Panc1 (cell line): ENCODE measurements at regions not wholly inside any gene's neighbourhood (a gene's known extent, or its start where the extent isn't known, plus 50 kb on each side); places are given as distances from the start of the nearest gene placed in this dataset.

ENCODE experiments used
- CTCF ChIP-seq: fragments of 450-650 bp; IDR thresholded peaks from 2 replicates; pipeline ENCODE4 v1.5.1; 2017; ENCODE audit warnings: mild to moderate bottlenecking
- POLR2AphosphoS5 ChIP-seq: IDR thresholded peaks from 2 replicates; pipeline ENCODE4 v1.6.1; 2012; ENCODE audit warnings: mild to moderate bottlenecking, low read depth, low read length, moderate library complexity

GRCh38 chr10:78713659-78714058 is 355.1 kb upstream of the ZMIZ1 start:
- no peak for TF ChIP-seq CTCF
- no peak for TF ChIP-seq POLR2AphosphoS5
